ENCODE measurements at regions not wholly inside any gene's neighbourhood (a gene's known extent, or its start where the extent isn't known, plus 50 kb on each side); places are given as distances from the start of the nearest gene placed in this dataset.

DNA sequence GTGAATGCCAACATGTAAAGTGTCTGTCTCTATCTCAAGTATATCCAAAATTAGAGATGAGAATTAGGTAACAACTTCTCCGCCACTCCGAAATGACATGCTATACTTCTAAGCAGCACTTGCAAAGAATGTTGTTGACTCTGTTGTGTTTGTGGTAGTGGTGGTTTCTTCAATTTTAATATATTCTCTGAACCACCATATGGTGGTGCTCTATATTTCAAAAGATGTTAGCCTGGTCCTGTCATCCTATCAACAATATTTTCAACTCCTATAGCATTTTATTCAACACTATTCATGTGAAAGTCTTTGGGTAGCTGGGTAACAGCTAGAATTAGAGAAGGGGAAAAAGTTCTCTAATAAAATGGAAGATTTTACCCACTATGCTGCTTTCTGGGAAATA lies 1622.8 kb upstream of the IGFBP7 start:
- H3K4me3 ChIP-seq (ENCODE audit: low read length) = no peak overlapping the region
- no peaks in the 10 kb centered on the region for H3K79me2 ChIP-seq (ENCODE audit: low read length)
- CTCF ChIA-PET = interaction anchor here (0.6 kb wide), 1 partner anchor 783 kb away, joined by 4 read pairs; no protein-coding TSS in a partner anchor
- H3K27me3 ChIP-seq (ENCODE audit: low read length) = no peaks in the 10 kb centered on the region
- no peak overlapping the region for H2AFZ ChIP-seq (ENCODE audit: low read length)
- H3K9me3 ChIP-seq (ENCODE audit: low read length) = no peaks in the 10 kb centered on the region
- H3K9ac ChIP-seq (ENCODE audit: low read length) = no peak overlapping the region
- intact Hi-C loops (cut with micrococcal nuclease) = loop anchor here (1.0 to 10.0 kb wide), 4 partner anchors 231 to 444 kb away; no protein-coding TSS in a partner anchor
- DNase-seq (peak; percentile 58), ATAC-seq (peak; percentile 71)
- H3K27ac ChIP-seq (ENCODE audit: low read length) = no peak overlapping the region
- H3K36me3 ChIP-seq (ENCODE audit: low read depth, low read length) = no peaks in the 10 kb centered on the region
- no peaks in the 10 kb centered on the region for H3K9me2 ChIP-seq (replicated peaks; ENCODE audit: low read length)
- no TSS peak for BruUV-seq (replicated peaks)
- no peaks in the 10 kb centered on the region for H3F3A ChIP-seq (ENCODE audit: low read length, unreplicated experiment)
- no peak overlapping the region for H3K4me2 ChIP-seq (ENCODE audit: low read length)
- H4K20me1 ChIP-seq (ENCODE audit: low read length) = no peaks in the 10 kb centered on the region
- POLR2A ChIA-PET (ENCODE audit: unreplicated experiment) = no interaction called here
- no peaks in the 10 kb centered on the region for H3K4me1 ChIP-seq (ENCODE audit: insufficient read depth, low read length)
- TF ChIP-seq EZH2phosphoT487 (IDR thresholded peaks at IDR 0.05; ENCODE audit: borderline replicate concordance, low read length) (no peak), CTCF (conservative IDR thresholded peaks at IDR 0.05; ENCODE audit: low read depth, low read length) (peak; percentile 83)

GRCh38 chr4:58723954-58724353 lies 1613.8 kb upstream of the IGFBP7 start:
- H2AFZ ChIP-seq (ENCODE audit: low read length) = no peak overlapping the region
- intact Hi-C loops (cut with micrococcal nuclease) = no loop called here

DNA sequence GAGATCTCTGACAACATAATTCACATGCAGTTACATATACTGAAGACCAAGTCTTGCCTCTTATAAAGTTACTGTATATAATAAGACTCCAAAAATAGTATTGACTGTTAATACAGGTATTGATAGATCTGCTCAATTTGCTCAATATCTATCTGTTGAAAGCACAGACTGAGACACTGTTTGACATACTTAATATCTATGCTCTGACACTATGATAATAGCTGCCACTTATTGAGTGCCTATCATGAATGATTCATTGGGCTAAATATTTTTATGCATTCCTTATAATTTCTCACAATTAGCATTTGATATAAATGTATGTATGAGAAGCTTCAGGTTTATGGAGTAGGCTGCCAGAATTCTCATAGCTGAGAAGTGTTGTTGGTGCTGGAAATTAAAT lies 1600.9 kb upstream of the IGFBP7 start:
- Histone ChIP-seq H3K27ac (ENCODE audit: low read length) (no peak overlapping the region), H3K9me3 (ENCODE audit: low read length) (no peaks in the 10 kb centered on the region), H3K9ac (ENCODE audit: low read length) (no peak overlapping the region), H3K4me2 (ENCODE audit: low read length) (no peak overlapping the region), H3K9me2 (replicated peaks; ENCODE audit: low read length) (no peaks in the 10 kb centered on the region), H2AFZ (ENCODE audit: low read length) (no peak overlapping the region), H4K20me1 (ENCODE audit: low read length) (no peaks in the 10 kb centered on the region), H3K27me3 (ENCODE audit: low read length) (no peaks in the 10 kb centered on the region), H3K4me3 (ENCODE audit: low read length) (no peak overlapping the region), H3K79me2 (ENCODE audit: low read length) (no peaks in the 10 kb centered on the region), H3K4me1 (ENCODE audit: insufficient read depth, low read length) (no peaks in the 10 kb centered on the region), H3K36me3 (ENCODE audit: low read depth, low read length) (no peaks in the 10 kb centered on the region), H3F3A (ENCODE audit: low read length, unreplicated experiment) (no peaks in the 10 kb centered on the region)
- TF ChIP-seq CTCF (conservative IDR thresholded peaks at IDR 0.05; ENCODE audit: low read depth, low read length) = no peak
- TF ChIP-seq EZH2 (IDR thresholded peaks at IDR 0.05; ENCODE audit: low read length, unreplicated experiment) = no peak
- no peak for TF ChIP-seq EZH2phosphoT487 (IDR thresholded peaks at IDR 0.05; ENCODE audit: borderline replicate concordance, low read length)
- ChIA-PET CTCF (no interaction called here), POLR2A (ENCODE audit: unreplicated experiment) (no interaction called here)
- ATAC-seq (no peak), DNase-seq (no peak)
- intact Hi-C loops (cut with micrococcal nuclease) = loop anchor here (10.0 kb wide), 1 partner anchor 466 kb away; no protein-coding TSS in a partner anchor
- no TSS peak for BruUV-seq (replicated peaks)

More at GRCh38 chr4:58723954-58724353, 1613.8 kb upstream of the IGFBP7 start:
- DNase-seq = no peak
- no peak for TF ChIP-seq EZH2phosphoT487 (IDR thresholded peaks at IDR 0.05; ENCODE audit: borderline replicate concordance, low read length)
- TF ChIP-seq EZH2 (IDR thresholded peaks at IDR 0.05; ENCODE audit: low read length, unreplicated experiment) = no peak
- TF ChIP-seq CTCF (conservative IDR thresholded peaks at IDR 0.05; ENCODE audit: low read depth, low read length) = no peak
- Histone ChIP-seq H3K9ac (ENCODE audit: low read length) (no peak overlapping the region), H3K4me1 (ENCODE audit: insufficient read depth, low read length) (no peaks in the 10 kb centered on the region), H3K36me3 (ENCODE audit: low read depth, low read length) (no peaks in the 10 kb centered on the region), H3K79me2 (ENCODE audit: low read length) (no peaks in the 10 kb centered on the region), H3K9me2 (replicated peaks; ENCODE audit: low read length) (no peaks in the 10 kb centered on the region), H3K9me3 (ENCODE audit: low read length) (no peaks in the 10 kb centered on the region), H3K27ac (ENCODE audit: low read length) (no peak overlapping the region), H3K4me2 (ENCODE audit: low read length) (no peak overlapping the region), H3K4me3 (ENCODE audit: low read length) (no peak overlapping the region), H4K20me1 (ENCODE audit: low read length) (no peaks in the 10 kb centered on the region), H3K27me3 (ENCODE audit: low read length) (no peaks in the 10 kb centered on the region), H3F3A (ENCODE audit: low read length, unreplicated experiment) (no peaks in the 10 kb centered on the region)
- POLR2A ChIA-PET (ENCODE audit: unreplicated experiment) = no interaction called here
- ATAC-seq = no peak
- CTCF ChIA-PET = no interaction called here
- BruUV-seq (replicated peaks) = no TSS peak

Measured in PC-3 (cell line).